ENCODE measurements at regions not wholly inside any gene's neighbourhood (a gene's known extent, or its start where the extent isn't known, plus 50 kb on each side); places are given as distances from the start of the nearest gene placed in this dataset.

GRCh38 chr7:28348636-28349035 is 63.7 kb upstream of the CREB5 start:
- H3K27me3 ChIP-seq (ENCODE audit: insufficient read depth, low read length): no peaks in the 10 kb centered on the region
- no peaks in the 10 kb centered on the region for H3K36me3 ChIP-seq (ENCODE audit: insufficient read depth, low read length)
- no peaks in the 10 kb centered on the region for H3K4me1 ChIP-seq (ENCODE audit: insufficient read depth, low read length)
- no peak overlapping the region for H3K9ac ChIP-seq (ENCODE audit: low read depth, low read length)
- H3K9me3 ChIP-seq (ENCODE audit: insufficient read depth, low read depth, low read length): no peaks in the 10 kb centered on the region
- H3K4me3 ChIP-seq (ENCODE audit: low read length): no peak overlapping the region
- no peak overlapping the region for H3K27ac ChIP-seq (ENCODE audit: low read depth, low read length)
- 90% methylated on average over 5 of the region's 5 CpGs for WGBS

- WGBS: 92% methylated on average over 1 of the region's 1 CpG
- Histone ChIP-seq H3K36me3 (ENCODE audit: insufficient read depth, low read length) (no peaks in the 10 kb centered on the region), H3K9me3 (ENCODE audit: insufficient read depth, low read depth, low read length) (no peaks in the 10 kb centered on the region), H3K27me3 (ENCODE audit: insufficient read depth, low read length) (no peaks in the 10 kb centered on the region), H3K9ac (ENCODE audit: low read depth, low read length) (no peak overlapping the region), H3K4me1 (ENCODE audit: insufficient read depth, low read length) (no peaks in the 10 kb centered on the region), H3K4me3 (ENCODE audit: low read length) (no peak overlapping the region), H3K27ac (ENCODE audit: low read depth, low read length) (no peak overlapping the region)
Measured at GRCh38 chr7:28349637-28350036, 62.7 kb upstream of the CREB5 start.

- H3K27me3 ChIP-seq (ENCODE audit: insufficient read depth, low read length): no peaks in the 10 kb centered on the region
- H3K27ac ChIP-seq (ENCODE audit: low read depth, low read length): no peak overlapping the region
- 90% methylated on average over 4 of the region's 4 CpGs for WGBS
- no peaks in the 10 kb centered on the region for H3K9me3 ChIP-seq (ENCODE audit: insufficient read depth, low read depth, low read length)
- H3K4me1 ChIP-seq (ENCODE audit: insufficient read depth, low read length): no peaks in the 10 kb centered on the region; the same call in 1 of the 2 replicates
- no peak overlapping the region for H3K9ac ChIP-seq (ENCODE audit: low read depth, low read length)
- H3K4me3 ChIP-seq (ENCODE audit: low read length): no peak overlapping the region
- no peaks in the 10 kb centered on the region for H3K36me3 ChIP-seq (ENCODE audit: insufficient read depth, low read length)
Measured at GRCh38 chr7:28350662-28351061, 61.7 kb upstream of the CREB5 start.

GRCh38 chr7:28351450-28351849 is 60.9 kb upstream of the CREB5 start:
- H3K36me3 ChIP-seq (ENCODE audit: insufficient read depth, low read length): no peaks in the 10 kb centered on the region
- H3K9ac ChIP-seq (ENCODE audit: low read depth, low read length): no peak overlapping the region
- H3K4me1 ChIP-seq (ENCODE audit: insufficient read depth, low read length): peaks cover 4% of the 10 kb centered on the region; the same call in 1 of the 2 replicates
- H3K4me3 ChIP-seq (ENCODE audit: low read length): no peak overlapping the region
- no peak overlapping the region for H3K27ac ChIP-seq (ENCODE audit: low read depth, low read length)
- 100% methylated on average over 1 of the region's 1 CpG for WGBS
- H3K9me3 ChIP-seq (ENCODE audit: insufficient read depth, low read depth, low read length): no peaks in the 10 kb centered on the region
- no peaks in the 10 kb centered on the region for H3K27me3 ChIP-seq (ENCODE audit: insufficient read depth, low read length)

- no peak overlapping the region for H3K9ac ChIP-seq (ENCODE audit: low read depth, low read length)
- no peak overlapping the region for H3K4me3 ChIP-seq (ENCODE audit: low read length)
- H3K27ac ChIP-seq (ENCODE audit: low read depth, low read length): no peak overlapping the region
- no peaks in the 10 kb centered on the region for H3K27me3 ChIP-seq (ENCODE audit: insufficient read depth, low read length)
- peaks cover 27% of the 10 kb centered on the region for H3K4me1 ChIP-seq (ENCODE audit: insufficient read depth, low read length)
- WGBS: 90% methylated on average over 7 of the region's 8 CpGs
- no peaks in the 10 kb centered on the region for H3K36me3 ChIP-seq (ENCODE audit: insufficient read depth, low read length)
- H3K9me3 ChIP-seq (ENCODE audit: insufficient read depth, low read depth, low read length): no peaks in the 10 kb centered on the region
Measured at GRCh38 chr7:28354601-28355402, 57.5 kb upstream of the CREB5 start.

GRCh38 chr7:28355635-28356319 is 56.5 kb upstream of the CREB5 start:
- Histone ChIP-seq H3K9me3 (ENCODE audit: insufficient read depth, low read depth, low read length) (no peaks in the 10 kb centered on the region), H3K4me3 (ENCODE audit: low read length) (no peak overlapping the region), H3K27me3 (ENCODE audit: insufficient read depth, low read length) (no peaks in the 10 kb centered on the region), H3K9ac (ENCODE audit: low read depth, low read length) (no peak overlapping the region), H3K4me1 (ENCODE audit: insufficient read depth, low read length) (peaks cover 27% of the 10 kb centered on the region), H3K27ac (ENCODE audit: low read depth, low read length) (no peak overlapping the region), H3K36me3 (ENCODE audit: insufficient read depth, low read length) (no peaks in the 10 kb centered on the region)
- WGBS: 93% methylated on average over 16 of the region's 16 CpGs

GRCh38 chr7:28356619-28357018 is 55.7 kb upstream of the CREB5 start:
- Histone ChIP-seq H3K27me3 (ENCODE audit: insufficient read depth, low read length) (no peaks in the 10 kb centered on the region), H3K9me3 (ENCODE audit: insufficient read depth, low read depth, low read length) (no peaks in the 10 kb centered on the region), H3K4me3 (ENCODE audit: low read length) (no peak overlapping the region), H3K9ac (ENCODE audit: low read depth, low read length) (no peak overlapping the region), H3K4me1 (ENCODE audit: insufficient read depth, low read length) (peaks cover 32% of the 10 kb centered on the region), H3K36me3 (ENCODE audit: insufficient read depth, low read length) (no peaks in the 10 kb centered on the region), H3K27ac (ENCODE audit: low read depth, low read length) (no peak overlapping the region)
- 77% methylated on average over 8 of the region's 8 CpGs for WGBS

GRCh38 chr7:28358423-28358868 is 53.9 kb upstream of the CREB5 start:
- no peaks in the 10 kb centered on the region for H3K27me3 ChIP-seq (ENCODE audit: insufficient read depth, low read length)
- 58% methylated on average over 5 of the region's 5 CpGs for WGBS
- no peaks in the 10 kb centered on the region for H3K36me3 ChIP-seq (ENCODE audit: insufficient read depth, low read length)
- no peaks in the 10 kb centered on the region for H3K9me3 ChIP-seq (ENCODE audit: insufficient read depth, low read depth, low read length)
- no peak overlapping the region for H3K4me3 ChIP-seq (ENCODE audit: low read length)
- H3K9ac ChIP-seq (ENCODE audit: low read depth, low read length): no peak overlapping the region
- H3K27ac ChIP-seq (ENCODE audit: low read depth, low read length): peak overlapping the region; percentile 58; the same call in 1 of the 2 replicates
- peaks cover 36% of the 10 kb centered on the region for H3K4me1 ChIP-seq (ENCODE audit: insufficient read depth, low read length)

GRCh38 chr7:28360739-28361138 is 51.6 kb upstream of the CREB5 start:
- no peak overlapping the region for H3K4me3 ChIP-seq (ENCODE audit: low read length)
- peaks cover 8% of the 10 kb centered on the region; the same call in 1 of the 2 replicates for H3K9me3 ChIP-seq (ENCODE audit: insufficient read depth, low read depth, low read length)
- H3K27me3 ChIP-seq (ENCODE audit: insufficient read depth, low read length): no peaks in the 10 kb centered on the region
- H3K9ac ChIP-seq (ENCODE audit: low read depth, low read length): no peak overlapping the region
- no peaks in the 10 kb centered on the region for H3K36me3 ChIP-seq (ENCODE audit: insufficient read depth, low read length)
- WGBS: 81% methylated on average over 1 of the region's 1 CpG
- peaks cover 36% of the 10 kb centered on the region for H3K4me1 ChIP-seq (ENCODE audit: insufficient read depth, low read length)
- H3K27ac ChIP-seq (ENCODE audit: low read depth, low read length): no peak overlapping the region

- H3K9me3 ChIP-seq (ENCODE audit: insufficient read depth, low read depth, low read length): peaks cover 8% of the 10 kb centered on the region; the same call in 1 of the 2 replicates
- no peak overlapping the region for H3K9ac ChIP-seq (ENCODE audit: low read depth, low read length)
- WGBS: 52% methylated on average over 1 of the region's 1 CpG
- no peak overlapping the region for H3K4me3 ChIP-seq (ENCODE audit: low read length)
- peaks cover 32% of the 10 kb centered on the region for H3K4me1 ChIP-seq (ENCODE audit: insufficient read depth, low read length)
- H3K27me3 ChIP-seq (ENCODE audit: insufficient read depth, low read length): no peaks in the 10 kb centered on the region
- peak overlapping the region; percentile 54; the same call in 1 of the 2 replicates for H3K27ac ChIP-seq (ENCODE audit: low read depth, low read length)
- H3K36me3 ChIP-seq (ENCODE audit: insufficient read depth, low read length): no peaks in the 10 kb centered on the region
Measured at GRCh38 chr7:28361551-28361950, 50.8 kb upstream of the CREB5 start.

GRCh38 chr7:28362182-28362581 is 50.1 kb upstream of the CREB5 start:
- Histone ChIP-seq H3K4me3 (ENCODE audit: low read length) (no peak overlapping the region), H3K9me3 (ENCODE audit: insufficient read depth, low read depth, low read length) (peaks cover 8% of the 10 kb centered on the region; the same call in 1 of the 2 replicates), H3K27me3 (ENCODE audit: insufficient read depth, low read length) (no peaks in the 10 kb centered on the region), H3K36me3 (ENCODE audit: insufficient read depth, low read length) (no peaks in the 10 kb centered on the region), H3K9ac (ENCODE audit: low read depth, low read length) (no peak overlapping the region), H3K27ac (ENCODE audit: low read depth, low read length) (no peak overlapping the region), H3K4me1 (ENCODE audit: insufficient read depth, low read length) (peaks cover 26% of the 10 kb centered on the region)
- WGBS: 100% methylated on average over 1 of the region's 1 CpG
